ENCODE measurements at regions not wholly inside any gene's neighbourhood (a gene's known extent, or its start where the extent isn't known, plus 50 kb on each side); places are given as distances from the start of the nearest gene placed in this dataset.

DNA sequence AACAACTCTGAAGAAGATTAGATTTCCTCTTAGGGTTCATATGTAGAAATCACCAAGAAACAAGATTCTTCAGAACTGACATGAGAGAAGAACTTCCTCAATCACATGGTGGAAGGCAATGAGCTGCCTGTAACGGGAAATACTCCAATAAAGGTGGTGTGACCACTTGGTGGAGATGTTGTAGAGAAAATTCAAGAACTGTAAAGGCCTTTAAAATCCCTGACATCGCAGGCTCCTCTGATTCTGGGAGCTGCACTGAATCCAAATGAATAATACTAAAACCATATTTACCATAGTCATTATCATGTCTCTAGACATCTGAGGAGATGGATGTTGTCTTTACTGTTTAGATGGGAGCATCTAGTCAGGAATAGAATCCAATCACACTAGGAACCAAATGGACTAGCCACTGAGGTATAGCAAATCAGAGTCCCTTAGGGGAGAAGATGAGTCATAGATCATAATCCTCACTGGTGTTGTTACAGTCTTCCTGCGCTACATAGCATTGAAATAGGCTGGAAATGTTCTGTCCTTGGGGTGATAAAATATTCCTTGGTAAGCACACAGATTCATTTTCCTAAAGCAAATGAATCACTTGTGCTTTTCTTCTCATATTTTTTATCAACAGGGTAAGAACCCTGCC lies 321.6 kb upstream of the TENM4 start:
- DNase-seq: no peak

DNA sequence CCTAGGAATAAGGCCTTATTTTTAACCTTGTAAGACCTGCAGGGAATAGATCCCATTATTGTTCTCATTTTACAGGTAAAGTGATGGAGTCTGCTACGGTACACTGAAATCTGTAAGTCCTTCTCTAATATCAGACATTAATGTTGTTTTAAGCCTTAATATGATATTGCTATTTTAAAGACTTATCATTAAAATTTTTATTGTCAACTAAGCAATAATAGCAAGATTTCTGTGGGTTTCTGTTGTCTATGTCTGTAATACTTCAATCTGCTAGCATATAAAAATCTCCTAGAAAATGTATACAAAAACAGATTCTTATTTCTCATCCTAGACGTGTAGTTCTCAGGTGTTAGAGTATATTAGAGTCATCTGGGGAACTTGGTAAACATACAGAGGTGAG lies 317.5 kb upstream of the TENM4 start:
- DNase-seq: no peak

DNA sequence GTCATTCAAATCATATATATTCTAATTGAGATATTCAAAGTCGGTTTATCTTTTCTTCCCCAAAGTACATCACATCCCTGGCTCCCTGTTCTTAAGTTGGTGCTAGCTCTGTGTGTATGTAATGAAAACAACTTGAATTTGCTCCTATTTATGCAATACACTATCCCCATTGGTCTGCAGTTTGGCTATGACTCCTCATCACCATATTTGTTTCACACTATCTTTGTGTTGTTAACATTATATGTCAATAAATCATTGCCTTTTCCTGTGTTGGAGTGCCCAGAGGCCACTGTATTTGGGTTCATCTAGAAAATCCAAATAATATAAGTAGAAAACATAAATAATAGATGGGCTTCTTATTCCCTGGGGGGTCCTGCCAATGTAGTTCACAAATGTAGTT lies 306.6 kb upstream of the TENM4 start:
- DNase-seq: no peak

DNA sequence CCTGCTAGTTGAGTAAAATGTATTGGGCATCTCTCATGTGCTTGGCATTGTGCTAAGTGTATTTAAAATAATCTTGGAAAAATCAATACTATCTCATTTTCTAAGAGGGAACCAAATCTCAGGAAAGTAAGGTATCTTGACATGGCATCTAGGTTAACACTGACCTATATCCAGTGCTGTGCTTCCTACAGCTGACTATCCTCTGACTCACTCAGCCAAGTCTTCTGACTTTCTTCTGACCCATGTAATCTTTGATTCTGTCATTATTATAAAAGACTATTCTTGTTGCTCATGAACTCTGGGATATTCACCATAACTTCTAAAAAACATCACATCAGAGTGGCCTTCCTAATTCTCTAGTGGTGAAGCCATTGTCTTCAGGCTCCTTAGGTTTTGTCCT lies 304.1 kb upstream of the TENM4 start:
- DNase-seq: no peak

DNA sequence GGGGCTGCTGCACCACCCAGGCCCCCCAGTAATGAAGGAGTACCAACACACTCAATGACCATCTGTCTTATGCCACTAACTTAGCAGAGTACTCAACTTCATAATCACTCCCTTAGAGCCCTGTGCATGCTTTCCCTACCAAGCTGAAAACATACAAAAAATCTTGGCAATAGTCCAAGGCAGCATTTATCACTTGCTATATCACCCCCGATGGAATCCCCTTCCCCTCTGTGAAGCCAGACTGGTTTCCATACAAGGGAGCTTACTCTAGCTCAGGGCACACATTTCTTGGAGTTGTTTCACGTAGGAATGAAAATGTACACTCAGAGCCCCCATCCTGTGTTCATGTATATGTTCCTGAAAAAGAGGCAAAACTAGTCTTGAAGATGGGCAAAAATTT lies 301.3 kb upstream of the TENM4 start:
- no peak for DNase-seq

DNA sequence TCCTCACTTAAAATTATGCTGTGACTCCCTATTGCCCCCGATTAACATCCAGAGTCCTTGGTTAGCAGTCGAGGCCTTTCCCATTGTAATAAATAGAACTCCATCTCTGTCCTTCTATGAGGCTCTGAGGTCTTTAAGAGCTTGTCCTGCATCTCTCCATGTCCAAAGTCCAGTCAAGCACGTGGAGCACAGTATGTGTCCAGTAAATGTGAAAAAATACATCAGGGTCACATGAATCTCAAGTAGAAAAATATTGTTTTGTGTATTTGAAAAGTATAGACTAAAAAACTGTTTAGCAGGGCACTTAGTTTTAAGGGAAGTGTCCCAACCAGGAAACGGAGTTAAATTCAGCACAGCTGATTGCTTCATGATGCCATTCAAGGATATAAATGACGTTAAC lies 298.8 kb upstream of the TENM4 start:
- DNase-seq: no peak

DNA sequence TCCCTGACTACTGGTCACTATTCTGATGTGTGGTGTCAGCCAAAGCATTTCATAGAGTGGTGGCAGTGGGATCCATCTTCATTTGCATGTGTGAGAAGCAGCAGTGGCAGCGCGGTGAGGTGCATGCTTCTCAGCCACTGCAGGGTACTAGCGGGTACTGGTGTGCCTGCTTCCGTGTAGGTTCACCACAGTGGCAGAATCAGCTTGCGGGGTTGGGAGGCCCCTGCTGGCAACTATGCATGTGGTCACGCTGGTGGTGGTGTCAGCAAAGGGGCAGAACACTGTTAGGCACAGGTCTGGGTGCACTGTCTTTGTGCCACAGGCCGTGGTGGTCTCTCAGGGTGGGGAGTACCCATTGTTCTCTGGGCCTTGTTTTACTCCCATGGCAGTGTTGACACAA lies 286.4 kb upstream of the TENM4 start:
- DNase-seq: no peak

DNA sequence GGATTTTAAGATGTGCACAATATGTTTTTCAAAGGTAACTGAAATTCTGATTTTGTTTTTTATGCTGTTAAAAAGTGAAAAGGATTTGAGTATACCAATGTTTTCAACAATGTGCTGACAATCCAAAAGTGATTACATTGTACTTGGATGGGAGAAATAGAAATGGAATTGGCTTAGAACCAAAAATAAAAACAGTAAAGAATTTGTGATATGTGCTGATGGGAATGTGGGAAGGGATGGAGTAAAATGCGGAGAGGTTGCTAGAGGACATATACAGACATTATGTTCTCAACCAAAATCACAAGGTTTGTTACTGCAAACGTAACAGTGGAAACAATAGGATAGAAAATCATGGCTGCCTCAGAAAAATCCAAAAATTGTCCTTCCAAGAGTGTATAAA lies 279.3 kb upstream of the TENM4 start:
- DNase-seq: no peak

DNA sequence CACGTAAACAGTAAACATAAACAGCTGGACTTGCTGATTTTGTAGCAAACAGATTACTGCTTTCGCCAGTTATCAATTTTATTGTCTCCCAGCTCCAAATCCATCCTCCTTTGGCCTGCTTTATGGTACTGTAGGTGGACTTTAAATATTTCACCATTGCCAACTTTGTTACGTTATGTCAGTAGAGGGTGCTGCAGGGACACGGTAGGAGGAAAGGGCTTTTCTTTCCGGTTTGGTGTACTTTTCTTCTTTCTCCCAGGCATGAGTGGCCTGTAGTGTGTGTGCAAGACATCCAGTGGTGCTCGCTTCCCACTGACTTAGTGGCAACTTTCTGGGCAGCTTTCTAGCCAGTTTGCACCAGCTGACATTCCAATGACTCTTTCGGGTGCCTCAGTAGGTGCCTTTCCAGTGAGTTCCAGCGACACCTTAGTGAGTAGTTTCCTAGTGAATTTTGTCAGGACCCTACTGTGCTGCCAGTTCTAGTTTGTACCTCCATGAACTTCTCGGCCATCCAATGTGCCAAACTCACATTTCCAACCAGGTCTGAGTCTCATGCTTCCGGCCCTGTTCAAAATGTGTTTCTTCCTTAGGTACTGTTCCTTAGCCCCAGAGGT lies 267.6 kb upstream of the TENM4 start:
- no peak for DNase-seq

DNA sequence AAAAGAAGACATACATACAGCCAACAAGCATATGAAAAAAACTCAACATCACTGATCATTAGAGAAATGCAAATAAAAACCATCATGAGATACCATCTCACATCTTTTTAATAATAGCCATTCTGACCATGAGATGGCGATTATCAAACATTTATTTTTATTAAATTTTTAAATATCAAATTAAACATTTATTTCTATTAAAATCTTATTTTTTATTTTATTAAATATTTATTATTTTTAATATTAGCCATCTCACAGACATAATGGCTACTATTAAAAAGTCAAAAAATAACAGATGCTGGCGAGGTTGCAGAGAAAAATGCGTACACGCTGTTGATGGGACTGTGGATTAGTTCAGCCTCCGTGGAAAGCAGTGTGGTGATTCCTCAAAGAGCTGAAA lies 264.8 kb upstream of the TENM4 start:
- DNase-seq: no peak

DNA sequence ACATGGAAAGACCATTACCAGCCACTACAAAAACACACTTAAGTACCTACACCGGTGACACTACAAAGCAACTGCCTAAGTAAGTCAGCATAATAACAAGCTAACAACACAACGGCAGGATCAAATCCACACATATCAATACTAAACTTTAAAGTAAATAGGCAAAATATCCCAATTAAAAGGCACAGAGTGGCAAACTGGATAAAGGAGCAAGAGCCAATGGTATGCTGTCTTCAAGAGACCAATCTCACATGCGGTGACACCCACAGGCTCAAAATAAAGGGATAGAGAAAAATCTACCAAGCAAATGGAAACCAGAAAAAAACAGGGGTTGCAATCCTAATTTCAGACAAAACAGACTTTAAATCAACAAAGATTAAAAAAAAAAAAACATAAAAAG lies 261.5 kb upstream of the TENM4 start:
- DNase-seq: no peak

DNA sequence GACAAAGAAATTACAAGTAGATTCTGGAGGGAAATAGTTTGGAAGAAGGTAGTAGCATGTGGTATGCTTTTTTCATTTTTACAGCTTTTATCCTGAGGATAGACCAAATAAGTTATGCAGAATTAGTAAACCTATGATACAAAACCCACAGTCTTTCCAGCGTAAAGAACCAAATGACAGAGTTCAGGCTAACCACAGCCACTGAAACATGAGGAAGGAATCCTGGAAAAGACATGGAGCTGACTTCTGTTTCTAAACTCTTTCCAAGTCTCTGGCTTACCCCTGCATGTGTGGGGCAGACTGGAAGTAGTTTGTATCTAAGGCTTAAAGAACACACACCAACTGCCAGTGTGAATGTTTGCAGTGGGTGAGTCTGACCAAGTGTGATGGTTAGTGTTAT lies 258.4 kb upstream of the TENM4 start:
- no peak for DNase-seq

DNA sequence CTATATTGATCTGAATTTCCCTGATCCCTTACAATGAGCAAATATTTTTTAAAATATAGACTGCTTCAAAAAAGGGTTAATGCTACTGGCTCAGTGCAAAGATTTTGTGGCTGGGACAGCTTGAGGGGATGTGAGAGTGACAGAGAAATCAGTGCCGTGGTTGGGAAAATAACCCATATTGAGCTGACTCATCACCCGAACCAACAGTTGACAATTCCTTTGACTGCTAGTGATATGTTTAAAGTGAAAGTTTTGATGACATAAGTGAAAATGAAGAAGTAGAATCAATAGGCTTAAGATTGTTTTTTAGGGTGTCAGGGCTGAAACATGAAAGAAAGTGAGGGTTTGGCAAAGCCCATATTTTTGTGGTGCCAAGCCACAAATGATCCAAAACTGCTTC lies 257.1 kb upstream of the TENM4 start:
- no peak for DNase-seq

DNA sequence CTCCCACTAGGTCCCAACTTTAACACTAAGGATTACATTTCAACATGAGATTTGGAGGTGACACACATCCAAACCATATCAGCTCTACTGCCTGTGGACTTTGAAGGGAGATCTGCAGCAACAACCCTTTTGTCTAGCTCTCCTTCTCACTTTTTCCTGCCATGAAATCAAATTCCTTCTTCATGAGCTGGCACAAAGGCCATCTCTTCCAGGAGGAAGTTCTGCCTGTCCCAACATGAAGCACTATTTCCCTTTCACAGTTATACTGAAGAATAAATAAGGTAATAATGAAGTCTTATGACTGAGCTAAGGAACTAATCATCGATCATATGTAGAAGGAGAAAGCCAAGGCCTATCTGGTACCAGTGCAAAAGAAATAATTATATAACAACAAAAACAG lies 253.5 kb upstream of the TENM4 start:
- no peak for DNase-seq

DNA sequence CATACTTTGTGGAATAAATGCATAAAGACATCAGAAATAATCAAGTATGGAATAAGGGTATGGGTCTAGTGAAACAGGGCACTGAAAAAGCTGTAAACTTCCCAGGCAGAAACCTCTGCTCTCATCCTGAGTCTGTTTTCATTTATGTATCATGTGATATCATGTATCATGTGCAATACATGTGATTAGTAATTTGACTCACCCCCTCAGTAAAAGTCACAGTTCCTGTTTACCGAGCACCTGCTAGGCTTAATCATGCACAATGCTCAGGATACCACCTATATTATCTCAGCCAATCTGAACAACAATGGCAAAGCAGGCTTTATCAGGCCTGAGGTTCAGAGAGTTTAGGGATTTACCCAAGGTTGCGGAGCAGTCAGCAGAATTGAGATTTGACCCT lies 250.6 kb upstream of the TENM4 start:
- DNase-seq: no peak

DNA sequence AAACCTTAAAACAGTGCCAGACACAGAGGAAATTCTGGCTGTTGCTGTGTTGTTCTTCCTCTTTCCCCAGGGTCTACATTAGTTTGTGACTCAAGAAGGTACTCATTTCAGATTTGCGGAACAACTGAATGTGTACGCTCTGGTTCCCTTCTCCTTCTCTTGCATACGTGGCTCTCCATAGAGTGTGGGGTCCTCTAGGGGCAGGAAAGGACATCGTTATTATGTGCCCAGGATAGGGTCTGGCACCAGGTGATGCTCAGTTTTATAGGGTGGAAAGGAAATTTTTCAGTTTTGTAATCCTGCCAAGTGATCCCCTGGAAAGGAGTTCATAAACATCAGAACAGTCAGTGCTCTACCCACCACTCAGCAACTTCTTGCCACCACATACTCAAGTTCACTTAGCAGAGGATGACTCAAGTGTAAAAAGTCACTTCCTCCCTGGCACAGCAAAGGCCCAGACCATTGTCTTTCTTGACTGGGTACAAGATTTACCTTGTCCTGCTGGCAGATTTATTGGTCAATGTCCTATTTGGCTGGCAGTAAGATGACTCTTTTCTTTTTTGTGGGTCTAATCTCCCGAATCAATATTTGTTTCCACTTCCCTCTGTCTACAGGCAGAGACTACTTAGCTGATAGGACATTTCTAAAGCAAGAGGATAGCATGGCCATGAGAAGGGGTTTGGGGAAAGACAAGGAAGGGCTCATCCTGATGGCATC lies 246.0 kb upstream of the TENM4 start:
- no peak for DNase-seq

DNA sequence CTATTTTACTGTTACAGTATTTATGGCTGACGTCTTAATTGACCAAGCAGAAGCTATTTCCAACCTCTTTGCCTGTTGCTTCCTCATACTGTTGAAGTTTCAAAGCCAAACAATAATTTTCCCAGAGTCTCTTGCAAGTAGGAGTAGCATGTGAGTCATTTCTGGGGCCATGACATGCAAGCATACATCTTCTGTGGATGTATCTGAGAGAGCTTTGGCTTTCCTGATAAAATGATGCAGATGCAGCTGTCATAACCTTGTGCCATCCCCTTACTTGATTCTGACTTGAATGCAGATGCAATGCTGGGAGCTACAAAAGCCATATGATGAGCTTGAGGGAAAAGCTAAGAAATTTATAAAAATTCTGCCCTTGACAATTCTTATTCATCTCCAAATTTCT lies 243.1 kb upstream of the TENM4 start:
- no peak for DNase-seq

DNA sequence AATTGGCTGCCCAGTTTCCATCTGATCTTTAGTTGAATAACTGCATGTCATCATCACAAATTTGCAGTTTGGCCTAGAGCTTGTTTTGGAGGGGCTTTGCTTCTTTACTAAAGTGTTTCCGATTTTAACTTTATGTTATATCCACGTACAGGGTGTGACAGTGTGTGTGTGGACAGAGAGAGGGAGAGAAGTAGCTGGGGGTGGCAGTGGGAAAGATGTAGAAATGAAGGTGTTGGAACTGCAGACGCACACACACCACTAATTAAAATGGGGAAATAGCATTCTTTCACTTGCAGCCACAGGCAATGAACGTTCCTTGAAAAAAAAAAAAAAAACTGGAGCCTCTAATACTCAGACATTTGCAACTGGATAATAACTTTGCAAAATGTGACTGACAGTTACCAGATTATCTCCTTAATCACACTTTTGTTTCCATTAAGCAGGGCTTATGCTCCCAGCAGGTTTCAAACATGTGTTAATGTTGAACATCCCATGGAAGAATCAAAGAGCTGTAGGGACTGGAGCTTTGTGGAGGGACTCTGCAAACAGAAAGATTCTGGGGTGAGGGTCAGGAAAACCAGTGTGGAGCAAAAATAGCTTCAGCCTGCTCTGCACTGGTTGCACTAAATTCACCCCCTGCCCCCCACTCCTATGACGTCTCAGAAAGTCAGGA lies 238.1 kb upstream of the TENM4 start:
- DNase-seq: no peak

DNA sequence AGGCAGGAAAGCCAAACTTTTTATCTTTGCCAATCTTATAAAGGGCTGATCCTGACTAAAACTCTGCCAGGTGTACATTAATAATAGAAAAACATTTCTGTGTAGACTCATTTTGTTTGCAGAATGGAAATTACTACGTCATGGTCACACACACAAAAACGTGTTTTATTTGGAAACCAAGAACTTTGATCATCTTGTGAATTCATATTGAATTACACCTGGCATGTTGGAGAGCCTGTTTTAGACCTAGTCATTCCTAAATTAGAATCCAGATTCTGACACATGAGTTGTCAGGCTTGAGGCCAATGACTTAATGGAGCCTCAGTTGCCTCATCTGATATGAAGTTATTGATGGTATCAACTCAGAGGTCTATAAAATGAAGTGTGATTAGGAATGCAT lies 235.6 kb upstream of the TENM4 start:
- no peak for DNase-seq

DNA sequence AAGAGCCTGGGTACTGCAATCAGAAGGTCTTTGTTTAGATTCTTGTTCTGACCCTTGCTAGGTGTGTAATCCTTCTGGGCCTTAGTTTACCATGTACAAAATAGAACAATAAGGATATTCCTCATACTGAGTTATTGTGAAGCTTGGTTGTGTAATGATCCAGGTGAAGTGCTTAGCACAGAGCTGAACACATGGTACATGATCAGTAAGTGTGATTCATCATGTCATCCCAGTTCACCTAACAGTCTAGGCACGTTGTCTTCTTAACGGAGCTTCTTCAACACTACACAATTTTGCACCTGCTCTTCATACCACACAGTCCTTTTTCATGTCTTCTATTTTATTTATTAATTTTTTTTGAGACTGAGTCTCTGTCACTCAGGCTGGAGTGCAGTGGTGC lies 234.3 kb upstream of the TENM4 start:
- DNase-seq: no peak

DNA sequence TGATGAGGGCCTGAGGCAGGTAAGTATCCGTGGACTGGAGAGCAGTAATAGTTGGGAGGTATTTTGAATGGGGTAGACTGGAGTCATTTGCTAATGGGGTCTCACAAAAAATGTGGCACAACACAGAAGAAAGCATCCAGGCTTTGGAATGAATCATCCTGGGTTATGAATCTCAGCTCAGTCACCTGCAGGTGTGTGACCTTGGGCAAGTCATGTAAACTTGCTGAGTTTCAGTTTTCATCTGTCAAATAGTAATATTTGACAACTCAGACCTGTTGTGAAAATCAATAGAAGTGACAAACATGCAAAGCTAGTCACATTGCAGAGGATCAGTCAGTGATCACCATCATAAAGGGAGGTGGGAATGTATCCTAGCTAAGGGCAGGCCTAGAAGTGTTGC lies 232.0 kb upstream of the TENM4 start:
- no peak for DNase-seq

DNA sequence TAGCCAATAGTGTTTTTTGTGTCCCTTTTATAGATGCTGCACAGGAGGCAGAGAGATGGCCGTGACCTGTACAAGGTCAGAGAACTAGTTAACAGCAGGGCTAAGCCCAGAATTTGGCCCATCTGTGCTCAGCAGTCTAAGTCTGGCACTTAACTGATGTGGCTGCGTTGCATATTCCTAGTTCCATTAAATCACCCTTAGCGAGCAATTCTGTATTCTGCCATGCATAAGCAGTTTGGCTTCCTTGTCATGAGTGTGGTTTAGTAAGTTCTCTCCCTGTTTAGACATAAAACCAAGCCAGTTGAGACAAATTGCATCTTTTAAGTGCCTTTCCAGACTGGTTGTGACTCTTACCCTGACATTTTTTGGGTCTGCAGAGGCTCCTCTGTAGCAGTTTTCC lies 230.6 kb upstream of the TENM4 start:
- no peak for DNase-seq

DNA sequence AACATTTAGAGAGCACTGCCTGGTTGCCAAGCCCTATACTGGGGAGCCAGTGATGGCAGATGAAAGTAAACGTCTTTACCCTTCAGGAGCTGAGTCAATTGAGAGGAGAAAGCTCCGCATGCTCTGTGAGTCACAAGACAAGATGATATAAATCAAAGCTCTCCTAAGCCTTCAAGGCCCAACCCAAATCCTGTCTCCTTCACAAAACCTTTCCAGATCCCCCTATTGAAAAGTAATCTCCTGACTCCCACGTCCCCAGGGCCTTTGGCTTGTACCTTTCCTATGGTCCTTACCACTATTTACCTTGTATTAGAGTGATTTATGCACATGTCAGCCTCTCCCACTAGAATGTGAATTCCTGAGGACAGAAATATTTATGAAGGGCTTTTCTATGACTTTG lies 230.1 kb upstream of the TENM4 start:
- DNase-seq: no peak

DNA sequence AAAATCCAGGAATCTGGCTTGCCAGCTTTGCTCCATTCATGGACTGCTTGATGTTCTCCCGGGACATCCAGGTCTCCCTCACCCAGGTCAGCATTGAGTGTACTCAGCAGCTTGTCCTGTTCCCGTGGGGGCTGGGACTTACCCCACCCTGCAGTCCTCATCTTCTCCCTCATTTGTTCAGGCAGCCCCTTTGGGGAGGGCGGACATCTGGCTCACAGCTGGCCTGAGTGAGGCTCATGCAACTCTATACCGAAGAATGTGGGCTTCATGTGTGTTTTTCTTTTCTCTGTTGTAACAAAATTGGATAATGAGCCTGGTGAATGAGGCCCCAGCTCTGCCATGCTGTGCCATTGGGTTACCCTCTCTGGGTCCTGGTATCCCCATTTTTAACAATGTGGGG lies 227.7 kb upstream of the TENM4 start:
- DNase-seq: no peak

Measured in activated effector memory CD4-positive, alpha-beta T cell treated with anti-CD3 and anti-CD28 coated beads, Interleukin-2, amount 50 U/mL, for 16 hours (primary cell).